AG09319 (cell line): ENCODE measurements at regions not wholly inside any gene's neighbourhood (a gene's known extent, or its start where the extent isn't known, plus 50 kb on each side); places are given as distances from the start of the nearest gene placed in this dataset.

Experiments
- DNase-seq: peaks from one replicate; pipeline ENCODE4 v3.0.0-alpha.2; 2010; ENCODE audit warnings: low read depth; ENCODE audit errors: extremely low read depth
- TF ChIP-seq, protein P1 (sequence below): IDR thresholded peaks from 2 replicates; pipeline ENCODE4 v1.5.1; 2011; ENCODE audit warnings: low read depth, mild to moderate bottlenecking, inconsistent platforms, low read length, moderate library complexity

DNA sequence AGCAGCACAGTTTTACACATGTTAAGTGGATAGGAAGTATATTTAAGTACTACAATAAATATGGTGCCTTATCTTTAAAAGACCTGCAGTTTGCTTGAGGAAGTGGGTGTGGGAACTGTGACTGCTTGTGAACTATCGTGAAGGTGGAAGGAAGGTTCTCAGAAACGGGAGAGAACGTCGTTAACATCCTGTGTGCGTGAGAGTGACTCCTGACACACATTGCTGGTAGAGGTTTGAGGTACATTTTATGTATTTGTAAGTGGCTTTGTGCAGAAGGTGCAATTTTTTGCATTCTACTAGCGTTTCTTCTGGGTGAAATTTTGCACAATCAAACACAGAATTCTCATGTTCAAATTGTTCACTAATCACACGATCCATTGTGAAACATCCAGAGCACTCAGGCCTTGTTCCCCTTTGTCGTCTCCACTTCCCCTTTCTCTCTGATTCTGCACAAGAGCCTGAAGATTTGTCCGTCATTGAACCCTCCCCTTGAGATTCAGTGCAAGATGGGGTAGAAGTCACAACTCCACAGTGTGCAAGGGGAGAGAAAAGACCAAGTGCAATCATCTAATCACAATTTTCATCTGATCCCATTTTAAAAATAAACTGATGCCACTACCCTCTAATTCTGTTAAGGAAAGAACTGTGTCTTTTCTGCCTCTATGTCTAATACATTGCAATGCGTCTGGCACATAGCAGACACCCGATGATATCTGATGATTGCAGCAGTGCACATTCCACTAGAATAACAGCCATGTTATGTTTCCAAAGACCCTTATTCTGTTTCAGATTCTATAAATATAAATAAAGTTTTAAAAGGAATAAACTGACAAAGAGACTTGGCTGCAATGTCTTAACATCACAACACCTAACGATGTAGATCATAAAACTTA lies 279.9 kb downstream of the NEBL start:
- no peak for DNase-seq
- TF ChIP-seq, protein P1, sequence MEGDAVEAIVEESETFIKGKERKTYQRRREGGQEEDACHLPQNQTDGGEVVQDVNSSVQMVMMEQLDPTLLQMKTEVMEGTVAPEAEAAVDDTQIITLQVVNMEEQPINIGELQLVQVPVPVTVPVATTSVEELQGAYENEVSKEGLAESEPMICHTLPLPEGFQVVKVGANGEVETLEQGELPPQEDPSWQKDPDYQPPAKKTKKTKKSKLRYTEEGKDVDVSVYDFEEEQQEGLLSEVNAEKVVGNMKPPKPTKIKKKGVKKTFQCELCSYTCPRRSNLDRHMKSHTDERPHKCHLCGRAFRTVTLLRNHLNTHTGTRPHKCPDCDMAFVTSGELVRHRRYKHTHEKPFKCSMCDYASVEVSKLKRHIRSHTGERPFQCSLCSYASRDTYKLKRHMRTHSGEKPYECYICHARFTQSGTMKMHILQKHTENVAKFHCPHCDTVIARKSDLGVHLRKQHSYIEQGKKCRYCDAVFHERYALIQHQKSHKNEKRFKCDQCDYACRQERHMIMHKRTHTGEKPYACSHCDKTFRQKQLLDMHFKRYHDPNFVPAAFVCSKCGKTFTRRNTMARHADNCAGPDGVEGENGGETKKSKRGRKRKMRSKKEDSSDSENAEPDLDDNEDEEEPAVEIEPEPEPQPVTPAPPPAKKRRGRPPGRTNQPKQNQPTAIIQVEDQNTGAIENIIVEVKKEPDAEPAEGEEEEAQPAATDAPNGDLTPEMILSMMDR = no peak

- TF ChIP-seq, protein P1 = no peak
- DNase-seq = no peak
Measured at GRCh38 chr10:20616056-20616671, 280.9 kb downstream of the NEBL start.

- TF ChIP-seq, protein P1 = no peak
- DNase-seq = no peak
Measured at GRCh38 chr10:20615395-20615794, 281.7 kb downstream of the NEBL start.

GRCh38 chr10:20614911-20615310 lies 282.2 kb downstream of the NEBL start:
- TF ChIP-seq, protein P1 = no peak
- DNase-seq = no peak

- TF ChIP-seq, protein P1 = no peak
- DNase-seq = no peak
Measured at GRCh38 chr10:20608503-20608902, 288.6 kb downstream of the NEBL start.

GRCh38 chr10:20606985-20607384 lies 290.1 kb downstream of the NEBL start:
- TF ChIP-seq, protein P1 = no peak

DNA sequence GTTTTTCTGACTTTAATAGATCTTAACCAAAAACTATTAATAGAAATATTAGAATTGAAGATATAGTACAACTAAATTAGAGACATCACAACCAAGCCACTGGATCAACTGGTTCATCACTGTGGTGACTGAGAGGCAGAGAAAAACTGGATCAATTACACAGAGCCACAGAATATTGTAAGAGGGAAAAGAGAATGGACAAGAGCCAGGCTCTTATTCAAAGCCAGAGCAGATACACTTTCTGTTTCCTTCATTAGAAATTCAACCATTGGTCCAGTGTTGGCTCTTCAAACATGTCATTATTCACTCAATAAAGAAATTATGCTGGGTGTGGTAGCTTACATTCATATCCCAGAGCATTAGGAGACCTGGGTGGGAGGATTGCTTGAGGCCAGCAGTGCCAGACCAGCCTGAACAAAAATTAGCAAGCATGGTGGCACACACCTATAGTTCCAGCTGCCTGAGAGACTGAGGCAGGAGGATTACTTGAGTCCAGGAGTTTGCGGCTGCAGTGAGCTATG lies 295.1 kb downstream of the NEBL start:
- DNase-seq = no peak
- TF ChIP-seq, protein P1 = no peak

More at GRCh38 chr10:20606985-20607384, 290.1 kb downstream of the NEBL start:
- DNase-seq = no peak
